WTC11 (cell line): ENCODE measurements at regions not wholly inside any gene's neighbourhood (a gene's known extent, or its start where the extent isn't known, plus 50 kb on each side); places are given as distances from the start of the nearest gene placed in this dataset.

ENCODE experiments used
- CREM ChIP-seq: sonication (generic); formaldehyde crosslinking; IDR thresholded peaks from 2 replicates; pipeline ENCODE4 v1.8.1; 2022; ENCODE audit warnings: mild to moderate bottlenecking, missing genetic modification reagents, moderate library complexity
- CTCF ChIP-seq: fragments of 200-600 bp; IDR thresholded peaks from 2 replicates; pipeline ENCODE4 v1.8.0; 2022; ENCODE audit warnings: antibody characterized with exemption
- JAZF1 ChIP-seq: fragments of 250-450 bp; sonication (Bioruptor Pico); IDR thresholded peaks from 2 replicates; pipeline ENCODE4 v1.9.0; 2021; ENCODE audit warnings: moderate library complexity, mild to moderate bottlenecking, inconsistent platforms

GRCh38 chr7:156397249-156397648, 243.3 kb upstream of the RNF32 start:
- TF ChIP-seq CREM (CRISPR knock-in tag) (no peak), CTCF (no peak), JAZF1 (CRISPR knock-in tag) (no peak)
